GM15510 (cell line): ENCODE measurements at regions not wholly inside any gene's neighbourhood (a gene's known extent, or its start where the extent isn't known, plus 50 kb on each side); places are given as distances from the start of the nearest gene placed in this dataset.

Experiments
- POLR2A ChIP-seq: IDR thresholded peaks from 3 replicates; pipeline ENCODE4 v1.6.1; 2011; ENCODE audit warnings: borderline replicate concordance; ENCODE audit not compliant: insufficient read length; ENCODE audit errors: extremely low read depth

- no peak for TF ChIP-seq POLR2A
These were observed 73.3 kb upstream of the HMHB1 start for GRCh38 chr5:143738417-143739401.

DNA sequence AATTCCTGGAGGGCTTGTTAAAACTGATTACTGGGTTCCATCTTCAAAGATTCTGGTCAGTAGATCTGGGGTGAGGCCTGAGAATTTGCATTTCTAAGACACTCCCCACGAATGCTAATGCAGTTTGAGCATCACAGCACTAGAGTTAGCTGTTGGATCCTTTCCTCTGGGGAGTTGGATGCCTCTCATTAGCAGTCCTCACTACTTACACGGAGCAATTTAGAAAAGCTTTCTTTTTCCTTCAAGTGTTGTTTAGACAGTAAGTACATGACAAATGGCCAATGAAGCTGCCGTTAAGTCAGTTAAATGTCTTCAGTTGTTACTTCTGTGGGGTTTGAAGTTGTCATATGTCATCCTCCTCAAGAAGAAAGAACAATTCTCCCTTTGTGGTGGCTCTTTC lies 74.9 kb upstream of the HMHB1 start:
- no peak for TF ChIP-seq POLR2A

DNA sequence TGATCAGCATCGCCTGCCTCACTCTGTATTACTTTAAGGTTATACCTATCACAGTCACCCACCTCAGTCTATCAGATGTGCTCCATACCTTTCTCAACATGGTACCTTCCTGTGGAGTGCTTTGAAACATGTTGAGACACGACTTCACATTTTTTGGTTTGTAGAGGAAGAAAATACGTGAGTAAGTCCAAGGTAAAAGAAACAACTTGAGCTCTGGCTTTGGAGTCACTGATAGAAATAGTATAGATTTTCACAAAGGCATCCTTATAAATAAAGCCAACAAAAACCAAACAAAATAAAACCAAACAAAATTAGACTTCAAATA lies 77.5 kb upstream of the HMHB1 start:
- no peak for TF ChIP-seq POLR2A

GRCh38 chr5:143733665-143734455 lies 78.1 kb upstream of the HMHB1 start:
- no peak for TF ChIP-seq POLR2A

- TF ChIP-seq POLR2A: no peak
These were observed 79.6 kb upstream of the HMHB1 start for GRCh38 chr5:143732402-143732801.

GRCh38 chr5:143730112-143730801 lies 81.7 kb upstream of the HMHB1 start:
- TF ChIP-seq POLR2A: no peak

DNA sequence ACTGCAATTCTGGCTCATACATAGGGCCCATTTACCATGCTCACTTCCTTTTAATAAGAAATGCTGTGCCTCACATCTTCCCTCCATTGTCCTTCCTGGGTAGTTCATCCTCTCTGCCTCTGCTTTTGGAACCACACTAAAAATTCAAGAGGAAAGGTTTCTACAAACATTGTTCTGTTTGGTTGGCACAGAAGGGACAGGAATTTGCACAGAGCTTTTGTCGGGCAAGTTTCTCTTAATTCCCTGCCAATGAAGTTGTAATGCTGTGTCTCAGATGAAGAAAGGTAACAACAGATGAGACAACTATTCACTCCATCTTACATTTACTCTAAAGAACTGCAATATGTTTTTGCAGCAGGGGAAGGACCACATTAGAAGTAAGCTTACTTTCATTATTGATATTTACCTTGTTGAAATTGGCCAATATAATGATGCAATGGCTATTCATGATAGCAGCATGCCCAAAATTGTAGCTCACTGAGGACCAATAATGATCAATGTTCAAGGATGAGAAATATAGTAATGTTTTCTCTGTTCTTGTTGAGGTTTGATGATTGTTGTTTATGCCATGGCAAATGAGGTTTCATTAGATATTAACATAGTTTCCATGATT lies 82.5 kb upstream of the HMHB1 start:
- TF ChIP-seq POLR2A: no peak

GRCh38 chr5:143723159-143723558 lies 88.8 kb upstream of the HMHB1 start:
- no peak for TF ChIP-seq POLR2A

GRCh38 chr5:143721925-143722324 lies 90.0 kb upstream of the HMHB1 start:
- no peak for TF ChIP-seq POLR2A

GRCh38 chr5:143720689-143721088 lies 91.3 kb upstream of the HMHB1 start:
- TF ChIP-seq POLR2A: no peak

DNA sequence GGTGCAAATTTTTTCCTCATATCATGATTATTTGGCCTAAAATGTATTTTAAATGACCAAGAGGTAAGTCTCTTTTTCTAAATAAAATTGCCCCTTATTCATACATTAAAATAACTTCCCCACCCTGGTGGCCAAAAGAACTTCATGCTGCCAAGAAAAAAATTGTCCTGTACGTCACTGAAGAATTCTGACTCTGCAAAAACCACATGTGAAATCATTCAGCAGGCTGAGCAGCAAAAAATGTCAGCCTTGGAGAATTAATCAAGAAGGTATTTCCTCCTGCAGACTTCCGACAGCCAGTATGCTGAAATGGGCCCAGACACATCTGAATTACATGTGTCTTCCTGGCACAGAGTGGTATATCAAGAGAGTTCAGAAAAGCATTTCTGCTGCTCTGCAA lies 94.6 kb upstream of the HMHB1 start:
- no peak for TF ChIP-seq POLR2A

DNA sequence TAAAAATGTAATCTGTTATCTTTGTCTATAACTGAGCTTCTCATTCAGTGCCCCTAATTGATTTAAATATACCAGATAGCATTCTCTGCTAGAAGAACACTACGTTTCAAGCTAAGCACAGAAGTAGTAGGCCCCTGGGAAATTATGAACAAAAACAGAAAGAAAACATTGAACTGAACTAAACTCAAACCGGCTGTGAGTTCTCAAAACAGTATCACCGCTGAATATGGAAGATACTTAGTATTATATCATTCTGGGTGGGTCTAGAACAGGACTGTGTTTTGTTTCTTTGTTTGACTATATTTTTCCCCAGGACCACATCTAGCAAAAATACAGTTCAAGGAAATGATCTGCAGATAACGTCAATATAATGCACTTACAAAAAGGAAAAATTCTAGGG lies 95.1 kb upstream of the HMHB1 start:
- no peak for TF ChIP-seq POLR2A

GRCh38 chr5:143715616-143716015 lies 96.3 kb upstream of the HMHB1 start:
- no peak for TF ChIP-seq POLR2A

GRCh38 chr5:143714629-143715028 lies 97.3 kb upstream of the HMHB1 start:
- TF ChIP-seq POLR2A: no peak
